ENCODE measurements at regions not wholly inside any gene's neighbourhood (a gene's known extent, or its start where the extent isn't known, plus 50 kb on each side); places are given as distances from the start of the nearest gene placed in this dataset.

DNA sequence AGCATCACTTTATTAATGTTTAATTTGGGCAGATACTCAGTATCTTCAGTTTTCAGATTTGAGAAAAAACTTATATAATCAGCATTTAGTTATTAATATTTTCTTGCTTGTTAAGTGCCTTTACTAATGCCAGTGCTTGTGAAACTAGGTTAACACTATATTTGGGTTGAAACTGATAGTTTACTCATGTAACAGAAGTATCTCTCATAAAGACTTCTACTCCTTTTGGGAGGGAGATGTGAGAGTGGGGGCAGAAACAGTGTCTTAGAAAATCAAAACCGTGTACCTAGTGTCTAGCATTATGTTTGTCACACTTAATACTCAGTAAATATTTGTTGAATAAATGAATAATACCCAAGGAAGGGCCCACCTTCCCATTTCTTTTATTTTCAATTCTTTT, 129.5 kb downstream of the MSTN start:
- Histone ChIP-seq H3K27ac (ENCODE audit: low read depth, low read length) (no peak overlapping the region), H3K4me3 (ENCODE audit: low read length) (no peak overlapping the region), H3K27me3 (ENCODE audit: control insufficient read depth, insufficient read depth, low read length, poor library complexity, severe bottlenecking) (no peaks in the 10 kb centered on the region), H3K9ac (ENCODE audit: extremely low read depth, low read length, poor library complexity, severe bottlenecking) (no peak overlapping the region), H3K9me3 (ENCODE audit: control insufficient read depth, low read length) (peaks cover 3% of the 10 kb centered on the region), H3K4me1 (ENCODE audit: control insufficient read depth, insufficient read depth, low read length) (peaks cover 5% of the 10 kb centered on the region), H3K36me3 (ENCODE audit: control insufficient read depth, insufficient read depth, low read length) (no peaks in the 10 kb centered on the region)
- H3K9me3 Mint-ChIP-seq = peaks cover 7% of the 10 kb centered on the region
- TF ChIP-seq, protein P1, sequence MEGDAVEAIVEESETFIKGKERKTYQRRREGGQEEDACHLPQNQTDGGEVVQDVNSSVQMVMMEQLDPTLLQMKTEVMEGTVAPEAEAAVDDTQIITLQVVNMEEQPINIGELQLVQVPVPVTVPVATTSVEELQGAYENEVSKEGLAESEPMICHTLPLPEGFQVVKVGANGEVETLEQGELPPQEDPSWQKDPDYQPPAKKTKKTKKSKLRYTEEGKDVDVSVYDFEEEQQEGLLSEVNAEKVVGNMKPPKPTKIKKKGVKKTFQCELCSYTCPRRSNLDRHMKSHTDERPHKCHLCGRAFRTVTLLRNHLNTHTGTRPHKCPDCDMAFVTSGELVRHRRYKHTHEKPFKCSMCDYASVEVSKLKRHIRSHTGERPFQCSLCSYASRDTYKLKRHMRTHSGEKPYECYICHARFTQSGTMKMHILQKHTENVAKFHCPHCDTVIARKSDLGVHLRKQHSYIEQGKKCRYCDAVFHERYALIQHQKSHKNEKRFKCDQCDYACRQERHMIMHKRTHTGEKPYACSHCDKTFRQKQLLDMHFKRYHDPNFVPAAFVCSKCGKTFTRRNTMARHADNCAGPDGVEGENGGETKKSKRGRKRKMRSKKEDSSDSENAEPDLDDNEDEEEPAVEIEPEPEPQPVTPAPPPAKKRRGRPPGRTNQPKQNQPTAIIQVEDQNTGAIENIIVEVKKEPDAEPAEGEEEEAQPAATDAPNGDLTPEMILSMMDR (conservative IDR thresholded peaks at IDR 0.05) = no peak
- H3K4me1 Mint-ChIP-seq = no peaks in the 10 kb centered on the region
- no peak overlapping the region for H3K27ac Mint-ChIP-seq
- peaks cover 13% of the 10 kb centered on the region for H3K36me3 Mint-ChIP-seq (ENCODE audit: low read depth)
- no peak for DNase-seq
- no peak overlapping the region for H3K4me3 Mint-ChIP-seq
- no CpG with 5 or more reads among the region's 1 CpG for WGBS, 2 experiments (ENCODE audit: insufficient coverage in 1 of 2, insufficient read length in 1 of 2)
- H3K27me3 Mint-ChIP-seq (ENCODE audit: insufficient read depth) = no peaks in the 10 kb centered on the region

DNA sequence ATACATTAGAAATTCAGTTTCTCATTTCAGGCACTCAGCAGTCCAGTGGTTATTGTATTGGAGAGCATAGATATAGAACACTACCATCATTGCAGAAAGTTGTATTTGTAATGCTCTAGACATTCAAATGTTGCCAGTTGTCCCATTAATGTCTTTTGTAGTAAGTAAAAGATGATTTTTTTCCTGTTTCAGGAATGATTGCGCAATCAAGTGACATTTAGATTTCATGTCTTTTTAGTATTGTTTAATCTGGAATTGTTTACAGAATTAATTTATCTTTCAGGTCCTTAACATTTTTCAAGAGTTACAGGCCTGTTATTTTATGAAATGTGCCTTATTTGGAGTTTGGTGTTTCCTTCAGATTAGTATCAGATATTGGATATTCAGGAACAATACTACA, 134.7 kb downstream of the MSTN start:
- no peak for DNase-seq
- TF ChIP-seq, protein P1 (conservative IDR thresholded peaks at IDR 0.05) = no peak
- no peaks in the 10 kb centered on the region for H3K27me3 Mint-ChIP-seq (ENCODE audit: insufficient read depth)
- WGBS, 2 experiments (ENCODE audit: insufficient coverage in 1 of 2, insufficient read length in 1 of 2) = 89% methylated on average over 1 of the region's 1 CpG; no CpG with 5 or more reads in 1 of the 2 experiments
- H3K9ac ChIP-seq (ENCODE audit: extremely low read depth, low read length, poor library complexity, severe bottlenecking) = no peak overlapping the region
- no peak overlapping the region for H3K27ac Mint-ChIP-seq
- no peak overlapping the region for H3K4me3 ChIP-seq (ENCODE audit: low read length)
- peaks cover 5% of the 10 kb centered on the region for H3K4me1 ChIP-seq (ENCODE audit: control insufficient read depth, insufficient read depth, low read length)
- no peaks in the 10 kb centered on the region for H3K4me1 Mint-ChIP-seq
- H3K27me3 ChIP-seq (ENCODE audit: control insufficient read depth, insufficient read depth, low read length, poor library complexity, severe bottlenecking) = no peaks in the 10 kb centered on the region
- peaks cover 6% of the 10 kb centered on the region for H3K9me3 Mint-ChIP-seq
- peaks cover 6% of the 10 kb centered on the region for H3K36me3 Mint-ChIP-seq (ENCODE audit: low read depth)
- H3K9me3 ChIP-seq (ENCODE audit: control insufficient read depth, low read length) = no peaks in the 10 kb centered on the region
- no peak overlapping the region for H3K4me3 Mint-ChIP-seq
- no peak overlapping the region for H3K27ac ChIP-seq (ENCODE audit: low read depth, low read length)
- H3K36me3 ChIP-seq (ENCODE audit: control insufficient read depth, insufficient read depth, low read length) = no peaks in the 10 kb centered on the region

Data from endodermal cell (in vitro differentiated cells).